ENCODE measurements at regions not wholly inside any gene's neighbourhood (a gene's known extent, or its start where the extent isn't known, plus 50 kb on each side); places are given as distances from the start of the nearest gene placed in this dataset.

DNA sequence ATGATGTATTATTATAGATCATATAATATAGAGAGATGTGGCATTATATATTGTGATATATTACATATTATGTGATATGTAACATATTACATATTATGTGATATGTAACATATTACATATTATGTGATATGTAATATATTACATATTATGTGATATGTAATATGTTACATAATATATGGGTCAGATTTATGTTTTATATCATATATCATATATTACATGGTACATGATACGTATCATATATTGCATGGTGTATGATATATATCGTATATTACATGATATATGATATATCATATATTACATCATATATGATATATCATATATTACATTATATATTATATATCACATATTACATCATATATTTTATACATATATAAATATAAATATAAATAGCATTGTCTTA, 164.1 kb upstream of the NEBL start:
- H3K27me3 ChIP-seq = no peaks in the 10 kb centered on the region
- H3K36me3 ChIP-seq = peaks cover 5% of the 10 kb centered on the region
- peaks cover 0 to 16% of the 10 kb centered on the region in 2 donors for H3K9me3 ChIP-seq
- H3K4me1 ChIP-seq = no peaks in the 10 kb centered on the region
- H3K27ac ChIP-seq = no peak overlapping the region
- TF ChIP-seq POLR2A (IDR thresholded peaks at IDR 0.05) (no peak), POLR2AphosphoS5 (IDR thresholded peaks at IDR 0.05) (no peak)
- TF ChIP-seq, protein P1, sequence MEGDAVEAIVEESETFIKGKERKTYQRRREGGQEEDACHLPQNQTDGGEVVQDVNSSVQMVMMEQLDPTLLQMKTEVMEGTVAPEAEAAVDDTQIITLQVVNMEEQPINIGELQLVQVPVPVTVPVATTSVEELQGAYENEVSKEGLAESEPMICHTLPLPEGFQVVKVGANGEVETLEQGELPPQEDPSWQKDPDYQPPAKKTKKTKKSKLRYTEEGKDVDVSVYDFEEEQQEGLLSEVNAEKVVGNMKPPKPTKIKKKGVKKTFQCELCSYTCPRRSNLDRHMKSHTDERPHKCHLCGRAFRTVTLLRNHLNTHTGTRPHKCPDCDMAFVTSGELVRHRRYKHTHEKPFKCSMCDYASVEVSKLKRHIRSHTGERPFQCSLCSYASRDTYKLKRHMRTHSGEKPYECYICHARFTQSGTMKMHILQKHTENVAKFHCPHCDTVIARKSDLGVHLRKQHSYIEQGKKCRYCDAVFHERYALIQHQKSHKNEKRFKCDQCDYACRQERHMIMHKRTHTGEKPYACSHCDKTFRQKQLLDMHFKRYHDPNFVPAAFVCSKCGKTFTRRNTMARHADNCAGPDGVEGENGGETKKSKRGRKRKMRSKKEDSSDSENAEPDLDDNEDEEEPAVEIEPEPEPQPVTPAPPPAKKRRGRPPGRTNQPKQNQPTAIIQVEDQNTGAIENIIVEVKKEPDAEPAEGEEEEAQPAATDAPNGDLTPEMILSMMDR (IDR thresholded peaks at IDR 0.05) = no peak
- intact Hi-C loops (cut with DNase I; ENCODE audit: low total_unique reads) = no loop called here
- H3K4me3 ChIP-seq = no peak overlapping the region
- no peak for DNase-seq (ENCODE audit: low spot score in 2 of 2)

DNA sequence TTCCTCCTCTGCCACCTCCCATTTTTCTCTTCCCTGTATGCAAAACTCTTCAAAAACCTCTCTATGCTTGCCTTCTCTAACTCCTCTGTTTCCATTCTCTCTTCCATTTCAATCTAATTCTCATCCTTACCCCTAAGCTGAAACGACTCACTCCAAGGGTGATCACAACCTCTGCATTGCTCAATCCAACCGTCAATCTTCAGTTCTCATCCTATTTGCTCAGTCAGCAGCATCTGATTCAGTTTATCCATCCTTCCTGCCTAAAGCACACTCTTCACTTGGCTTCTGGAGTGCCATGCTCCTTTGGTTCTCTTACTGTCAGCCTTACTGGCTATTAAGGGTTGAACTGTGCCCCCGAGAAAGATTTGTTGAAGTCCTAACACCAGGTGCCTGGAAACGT, 163.5 kb upstream of the NEBL start:
- TF ChIP-seq, protein P1 (IDR thresholded peaks at IDR 0.05) = no peak
- TF ChIP-seq POLR2A (IDR thresholded peaks at IDR 0.05) = no peak
- TF ChIP-seq POLR2AphosphoS5 (IDR thresholded peaks at IDR 0.05) = no peak
- no peak overlapping the region for H3K27ac ChIP-seq
- H3K9me3 ChIP-seq = peaks cover 0 to 16% of the 10 kb centered on the region in 2 donors

DNA sequence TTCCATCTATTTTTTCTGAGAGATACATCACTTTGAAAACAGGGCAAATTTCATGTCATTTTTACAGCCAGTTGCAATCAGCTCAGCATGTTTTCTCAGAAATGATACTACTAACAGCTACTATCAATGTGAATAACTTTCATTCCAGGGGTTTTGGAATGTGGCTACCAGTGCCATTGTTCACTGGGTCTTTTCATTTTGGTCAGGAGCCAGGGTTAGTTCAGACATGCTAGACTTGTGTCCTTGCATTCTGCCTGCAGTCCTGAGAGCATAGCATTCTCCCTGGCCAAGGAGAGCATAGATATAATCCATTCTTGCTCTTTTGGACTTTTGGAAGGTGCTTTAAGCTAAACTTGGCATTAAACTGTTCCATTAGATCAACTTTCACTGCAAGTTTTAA, 160.9 kb upstream of the NEBL start:
- Histone ChIP-seq H3K9me3 (peaks cover 0 to 16% of the 10 kb centered on the region in 2 donors), H3K4me1 (no peaks in the 10 kb centered on the region), H3K27me3 (no peaks in the 10 kb centered on the region), H3K36me3 (peaks cover 5% of the 10 kb centered on the region), H3K4me3 (no peak overlapping the region), H3K27ac (no peak overlapping the region)
- TF ChIP-seq POLR2A (IDR thresholded peaks at IDR 0.05) (no peak), POLR2AphosphoS5 (IDR thresholded peaks at IDR 0.05) (no peak)
- TF ChIP-seq, protein P1 (IDR thresholded peaks at IDR 0.05) = no peak
- no peak for DNase-seq (ENCODE audit: low spot score in 2 of 2)
- intact Hi-C loops (cut with DNase I; ENCODE audit: low total_unique reads) = no loop called here

More for the DNA sequence above, 163.5 kb upstream of the NEBL start:
- intact Hi-C loops (cut with DNase I; ENCODE audit: low total_unique reads) = no loop called here
- no peaks in the 10 kb centered on the region for H3K4me1 ChIP-seq
- no peak for DNase-seq (ENCODE audit: low spot score in 2 of 2)
- no peaks in the 10 kb centered on the region for H3K27me3 ChIP-seq
- H3K36me3 ChIP-seq = peaks cover 5% of the 10 kb centered on the region
- H3K4me3 ChIP-seq = no peak overlapping the region

DNA sequence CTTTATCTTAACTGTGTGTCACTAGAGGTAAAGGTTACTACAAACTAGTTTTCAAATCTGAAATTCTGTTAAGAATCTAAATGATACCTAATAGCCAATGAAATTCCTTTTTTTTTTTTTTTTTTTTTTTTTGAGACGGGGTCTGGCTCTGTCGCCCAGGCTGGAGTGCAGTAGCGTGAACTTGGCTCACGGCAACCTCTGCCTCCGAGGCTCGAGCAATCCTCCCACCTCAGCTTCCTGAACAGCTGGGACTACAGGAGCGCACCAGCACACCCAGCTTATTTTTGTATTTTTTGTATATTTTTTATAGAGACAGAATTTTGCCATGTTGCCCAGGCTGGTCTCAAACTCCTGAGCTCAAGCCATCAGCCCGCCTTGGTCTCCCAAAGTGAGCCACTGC, 160.3 kb upstream of the NEBL start:
- H3K27me3 ChIP-seq = no peaks in the 10 kb centered on the region
- H3K4me1 ChIP-seq = no peaks in the 10 kb centered on the region
- DNase-seq (ENCODE audit: low spot score in 2 of 2) = no peak
- peaks cover 5% of the 10 kb centered on the region for H3K36me3 ChIP-seq
- no peak overlapping the region for H3K27ac ChIP-seq
- TF ChIP-seq POLR2A (IDR thresholded peaks at IDR 0.05) (no peak), POLR2AphosphoS5 (IDR thresholded peaks at IDR 0.05) (no peak)
- TF ChIP-seq, protein P1 (IDR thresholded peaks at IDR 0.05) = no peak
- intact Hi-C loops (cut with DNase I; ENCODE audit: low total_unique reads) = no loop called here
- H3K4me3 ChIP-seq = no peak overlapping the region
- peaks cover 0 to 16% of the 10 kb centered on the region in 2 donors for H3K9me3 ChIP-seq

DNA sequence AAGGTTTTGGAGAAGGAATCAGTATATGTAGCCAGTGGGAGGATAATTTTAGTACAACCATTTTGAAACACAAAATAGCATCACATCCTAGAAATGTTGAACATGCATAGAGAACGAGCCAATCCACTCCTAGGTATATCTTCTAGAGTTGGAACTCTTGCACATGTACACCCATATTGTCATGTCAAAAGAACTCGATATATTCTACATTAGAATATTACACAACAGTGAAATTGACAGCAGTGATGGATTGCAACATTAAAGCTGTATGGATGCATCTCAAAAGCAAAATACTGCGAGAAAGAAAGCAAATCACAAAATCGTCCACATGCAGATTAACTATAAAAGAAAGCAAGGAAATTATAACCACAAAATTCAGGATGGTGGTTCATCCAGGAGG, 159.3 kb upstream of the NEBL start:
- TF ChIP-seq, protein P1 (IDR thresholded peaks at IDR 0.05) = no peak
- TF ChIP-seq POLR2A (IDR thresholded peaks at IDR 0.05) = no peak
- H3K27ac ChIP-seq = no peak overlapping the region
- DNase-seq (ENCODE audit: low spot score in 2 of 2) = no peak
- peaks cover 0 to 16% of the 10 kb centered on the region in 2 donors for H3K9me3 ChIP-seq
- intact Hi-C loops (cut with DNase I; ENCODE audit: low total_unique reads) = no loop called here
- no peak overlapping the region for H3K4me3 ChIP-seq
- H3K36me3 ChIP-seq = peaks cover 5% of the 10 kb centered on the region
- H3K4me1 ChIP-seq = no peaks in the 10 kb centered on the region
- H3K27me3 ChIP-seq = no peaks in the 10 kb centered on the region

Data from breast epithelium (tissue), 4 donors.